ENCODE measurements at regions not wholly inside any gene's neighbourhood (a gene's known extent, or its start where the extent isn't known, plus 50 kb on each side); places are given as distances from the start of the nearest gene placed in this dataset.

DNA sequence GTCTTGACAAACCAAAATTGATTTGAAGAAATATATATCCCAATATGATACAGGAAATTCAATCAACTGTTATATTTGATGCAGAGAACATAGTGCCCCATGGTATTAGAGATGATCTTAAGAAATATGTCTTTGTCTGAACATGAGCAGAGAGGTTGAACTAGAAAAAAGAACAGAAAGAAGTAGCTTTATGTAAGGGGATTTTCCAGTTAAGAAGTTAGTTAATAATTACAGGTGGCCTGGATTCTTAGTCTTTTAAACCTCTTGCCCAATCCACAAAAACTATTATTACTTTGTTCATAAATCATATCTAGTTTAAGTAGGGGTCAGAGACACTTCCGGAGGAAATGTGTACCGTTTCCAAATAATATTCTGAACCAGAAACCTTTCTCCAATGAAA, 1186.7 kb upstream of the EPHA6 start:
- no peaks in the 10 kb centered on the region for H3K9me3 Mint-ChIP-seq (ENCODE audit: low read depth)
- H3K36me3 Mint-ChIP-seq (ENCODE audit: low read depth) = no peaks in the 10 kb centered on the region
- TF ChIP-seq CTCF (IDR thresholded peaks at IDR 0.05) = no peak
- no peaks in the 10 kb centered on the region for H3K4me1 Mint-ChIP-seq (ENCODE audit: low read depth)
- no peak overlapping the region for H3K27ac Mint-ChIP-seq (ENCODE audit: unreplicated experiment)
- no peak overlapping the region for H3K4me3 Mint-ChIP-seq (ENCODE audit: unreplicated experiment)
- H3K27me3 Mint-ChIP-seq (ENCODE audit: low read depth) = no peaks in the 10 kb centered on the region
- no peak for DNase-seq (ENCODE audit: low spot score)

DNA sequence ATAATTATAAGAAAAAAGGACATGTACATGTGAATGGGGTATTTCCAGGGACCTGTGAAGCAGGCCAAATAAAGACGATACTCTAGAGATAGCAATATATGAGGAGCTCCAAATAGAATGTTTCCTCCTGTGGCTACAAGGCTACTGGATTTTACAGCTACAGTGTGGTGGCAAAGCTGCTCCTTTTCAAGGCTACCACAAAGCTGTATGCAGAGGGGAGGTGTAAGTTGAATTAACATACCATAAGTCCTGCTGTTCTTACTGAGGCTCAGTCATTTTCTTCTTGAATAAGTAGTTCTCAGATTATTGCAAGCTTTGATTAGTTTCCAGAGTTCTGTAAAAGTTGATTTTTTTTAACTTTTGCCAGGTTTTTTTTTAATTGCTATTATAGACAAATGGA, 1184.6 kb upstream of the EPHA6 start:
- H3K4me3 Mint-ChIP-seq (ENCODE audit: unreplicated experiment) = no peak overlapping the region
- no peaks in the 10 kb centered on the region for H3K9me3 Mint-ChIP-seq (ENCODE audit: low read depth)
- no peak for DNase-seq (ENCODE audit: low spot score)
- TF ChIP-seq CTCF (IDR thresholded peaks at IDR 0.05) = no peak
- no peaks in the 10 kb centered on the region for H3K36me3 Mint-ChIP-seq (ENCODE audit: low read depth)
- no peaks in the 10 kb centered on the region for H3K4me1 Mint-ChIP-seq (ENCODE audit: low read depth)
- H3K27me3 Mint-ChIP-seq (ENCODE audit: low read depth) = no peaks in the 10 kb centered on the region
- no peak overlapping the region for H3K27ac Mint-ChIP-seq (ENCODE audit: unreplicated experiment)

DNA sequence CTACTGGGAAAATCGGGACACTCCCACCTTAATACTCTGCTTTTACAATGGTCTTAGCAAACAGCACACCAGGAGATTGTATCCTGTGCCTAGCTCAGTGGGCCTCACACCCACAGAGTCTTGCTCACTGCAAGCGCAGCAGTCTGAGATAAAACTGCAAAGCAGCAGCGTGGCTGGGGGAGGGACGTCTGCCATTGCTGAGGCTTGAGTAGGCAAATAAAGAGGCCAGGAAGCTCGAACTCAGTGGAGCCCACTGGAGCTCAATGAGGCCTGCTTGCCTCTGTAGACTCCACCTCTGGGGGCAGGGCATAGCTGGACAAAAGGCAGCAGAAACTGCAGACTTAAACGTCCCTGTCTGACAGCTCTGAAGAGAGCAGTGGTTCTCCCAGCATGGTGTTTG, 1169.1 kb upstream of the EPHA6 start:
- Mint-ChIP-seq H3K36me3 (ENCODE audit: low read depth) (no peaks in the 10 kb centered on the region), H3K27me3 (ENCODE audit: low read depth) (no peaks in the 10 kb centered on the region), H3K9me3 (ENCODE audit: low read depth) (peaks cover 21% of the 10 kb centered on the region), H3K27ac (ENCODE audit: unreplicated experiment) (no peak overlapping the region), H3K4me3 (ENCODE audit: unreplicated experiment) (no peak overlapping the region), H3K4me1 (ENCODE audit: low read depth) (no peaks in the 10 kb centered on the region)
- no peak for TF ChIP-seq CTCF (IDR thresholded peaks at IDR 0.05)
- no peak for DNase-seq (ENCODE audit: low spot score)

DNA sequence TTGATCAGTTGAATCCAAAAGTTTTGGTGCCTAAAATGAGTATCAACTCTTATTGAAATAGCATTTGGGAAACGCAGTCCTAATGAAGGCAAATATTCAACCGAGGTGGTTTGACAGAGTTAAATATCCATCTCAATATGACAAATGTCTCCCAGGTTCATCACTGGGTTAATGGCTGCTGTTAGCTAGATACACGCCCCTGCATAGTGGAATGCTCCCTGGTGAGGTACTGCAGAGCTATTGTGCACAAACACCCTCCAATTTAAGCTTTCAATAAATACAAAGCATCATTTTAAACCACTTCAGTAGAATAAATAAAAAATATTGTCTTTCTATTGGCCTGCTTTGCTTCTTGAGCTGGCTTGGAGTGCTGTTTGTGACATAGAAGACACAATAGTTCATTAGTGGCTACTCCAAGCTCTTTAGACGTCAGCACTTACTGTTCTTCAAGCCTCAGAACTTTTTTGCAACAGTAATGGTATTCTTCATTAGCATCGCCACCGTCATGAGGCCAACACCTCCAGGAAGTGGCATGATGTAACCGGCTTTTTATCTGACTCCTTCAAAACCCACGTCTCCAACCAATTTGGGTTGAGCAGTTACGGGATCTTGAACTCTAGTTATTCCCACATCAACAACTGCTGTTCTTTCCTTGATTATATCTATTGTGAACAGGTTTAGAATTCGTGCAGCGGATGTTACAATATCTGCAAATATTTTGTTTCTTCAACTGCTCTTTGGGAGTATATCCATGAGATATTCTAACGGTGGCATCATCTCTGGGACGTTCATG, 1159.6 kb upstream of the EPHA6 start:
- no peak for TF ChIP-seq CTCF (IDR thresholded peaks at IDR 0.05)
- Mint-ChIP-seq H3K9me3 (ENCODE audit: low read depth) (peaks cover 11% of the 10 kb centered on the region), H3K4me1 (ENCODE audit: low read depth) (no peaks in the 10 kb centered on the region), H3K4me3 (ENCODE audit: unreplicated experiment) (no peak overlapping the region), H3K27me3 (ENCODE audit: low read depth) (no peaks in the 10 kb centered on the region), H3K27ac (ENCODE audit: unreplicated experiment) (no peak overlapping the region), H3K36me3 (ENCODE audit: low read depth) (no peaks in the 10 kb centered on the region)
- DNase-seq (ENCODE audit: low spot score) = no peak

DNA sequence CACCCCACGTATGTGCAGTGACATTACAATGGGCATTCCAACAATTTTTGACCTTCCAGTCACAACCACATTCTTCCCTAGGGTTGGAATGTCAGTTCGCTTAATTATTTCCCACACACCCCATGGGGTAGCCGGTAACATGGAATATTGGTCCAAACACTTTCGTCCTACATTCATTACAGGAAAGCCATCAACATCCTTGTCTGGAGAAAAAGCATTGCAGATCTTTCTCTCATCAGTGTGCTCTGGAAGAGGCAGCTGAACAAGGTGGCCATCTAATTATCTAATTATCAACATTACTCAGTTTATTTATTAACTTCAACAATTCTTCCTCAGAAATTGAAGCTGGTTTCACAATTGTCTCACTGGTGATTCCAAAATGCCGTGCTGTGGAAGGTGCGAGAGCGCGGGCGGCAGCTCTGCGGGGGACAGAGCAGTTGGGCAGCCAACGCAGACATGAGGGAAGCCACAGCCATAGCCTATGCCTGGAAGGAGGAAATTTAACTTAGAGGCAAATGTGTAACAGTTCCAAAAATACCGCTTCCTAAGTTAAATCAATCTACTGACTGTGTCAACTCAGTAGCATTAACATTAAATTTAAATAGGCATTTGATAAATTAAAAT, 1158.9 kb upstream of the EPHA6 start:
- Mint-ChIP-seq H3K27me3 (ENCODE audit: low read depth) (no peaks in the 10 kb centered on the region), H3K36me3 (ENCODE audit: low read depth) (no peaks in the 10 kb centered on the region), H3K4me1 (ENCODE audit: low read depth) (no peaks in the 10 kb centered on the region), H3K27ac (ENCODE audit: unreplicated experiment) (no peak overlapping the region), H3K9me3 (ENCODE audit: low read depth) (peaks cover 12% of the 10 kb centered on the region), H3K4me3 (ENCODE audit: unreplicated experiment) (no peak overlapping the region)
- no peak for DNase-seq (ENCODE audit: low spot score)
- TF ChIP-seq CTCF (IDR thresholded peaks at IDR 0.05) = no peak

All from chondrocyte (in vitro differentiated cells).